ENCODE measurements at regions not wholly inside any gene's neighbourhood (a gene's known extent, or its start where the extent isn't known, plus 50 kb on each side); places are given as distances from the start of the nearest gene placed in this dataset.
"Not testable (repeated sequence)": the region's sequence is repeated elsewhere in the genome, so short reads cannot be mapped to it uniquely, and the experiment has no call there.

DNA sequence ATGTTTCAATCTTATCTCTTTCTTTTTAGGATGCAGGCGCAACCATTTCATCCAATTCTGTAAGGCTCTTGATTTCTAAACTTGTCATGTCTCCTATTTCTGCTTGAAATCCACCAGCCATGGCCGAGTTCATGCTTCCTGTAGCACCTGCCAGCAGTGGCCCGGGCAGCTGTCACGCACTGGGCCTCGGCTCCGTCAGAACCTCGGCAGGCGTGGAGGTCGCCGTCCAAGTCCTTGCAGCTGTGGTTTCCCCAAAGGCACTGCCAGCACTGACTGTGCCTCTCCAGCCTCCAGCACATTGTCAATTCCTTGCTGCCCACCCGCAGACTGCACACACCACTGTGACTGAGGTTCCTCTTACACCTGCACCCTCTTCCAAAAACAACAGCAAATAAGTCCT, 188.7 kb upstream of the SALL3 start:
- no peak for DNase-seq

- DNase-seq: no peak
Measured at GRCh38 chr18:78792094-78792493, 187.5 kb upstream of the SALL3 start.

DNA sequence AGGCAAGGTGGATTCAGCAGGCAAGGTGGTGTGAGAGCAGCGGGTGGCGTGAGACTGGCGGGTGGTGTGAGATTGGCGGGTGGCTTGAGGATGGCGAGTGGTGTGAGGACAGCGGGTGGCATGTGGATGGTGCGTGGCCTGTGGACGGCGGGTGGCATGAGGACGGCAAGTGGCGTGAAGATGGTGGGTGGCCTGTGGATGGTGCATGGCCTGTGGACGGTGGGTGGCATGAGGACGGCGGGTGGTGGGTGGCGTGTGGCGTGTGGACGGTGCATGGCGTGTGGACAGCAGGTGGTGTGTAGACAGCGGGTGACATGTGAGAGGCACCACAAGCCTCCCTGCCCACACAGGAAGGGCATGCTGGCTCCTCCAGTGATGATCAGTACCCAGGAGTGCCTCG, 186.9 kb upstream of the SALL3 start:
- no peak for DNase-seq

GRCh38 chr18:78793313-78794070, 186.1 kb upstream of the SALL3 start:
- DNase-seq: no peak

DNA sequence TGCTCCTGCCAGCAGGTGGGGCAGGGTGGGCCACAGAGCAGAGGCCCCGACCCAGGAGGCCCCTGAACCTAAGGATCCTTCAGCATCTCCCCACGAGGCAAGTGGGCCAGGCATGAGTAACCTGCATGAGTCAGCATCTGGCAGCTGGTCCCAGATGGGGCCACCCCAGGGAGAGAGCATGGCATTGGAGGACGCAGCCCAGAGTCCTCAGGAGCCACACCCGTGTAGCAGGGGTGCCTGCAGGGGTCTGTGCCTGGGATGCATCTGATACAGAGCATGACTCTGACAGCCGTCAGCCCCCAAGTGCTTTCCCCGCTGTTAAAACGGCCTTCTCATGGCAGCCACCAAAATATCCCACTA, 185.6 kb upstream of the SALL3 start:
- no peak for DNase-seq

DNA sequence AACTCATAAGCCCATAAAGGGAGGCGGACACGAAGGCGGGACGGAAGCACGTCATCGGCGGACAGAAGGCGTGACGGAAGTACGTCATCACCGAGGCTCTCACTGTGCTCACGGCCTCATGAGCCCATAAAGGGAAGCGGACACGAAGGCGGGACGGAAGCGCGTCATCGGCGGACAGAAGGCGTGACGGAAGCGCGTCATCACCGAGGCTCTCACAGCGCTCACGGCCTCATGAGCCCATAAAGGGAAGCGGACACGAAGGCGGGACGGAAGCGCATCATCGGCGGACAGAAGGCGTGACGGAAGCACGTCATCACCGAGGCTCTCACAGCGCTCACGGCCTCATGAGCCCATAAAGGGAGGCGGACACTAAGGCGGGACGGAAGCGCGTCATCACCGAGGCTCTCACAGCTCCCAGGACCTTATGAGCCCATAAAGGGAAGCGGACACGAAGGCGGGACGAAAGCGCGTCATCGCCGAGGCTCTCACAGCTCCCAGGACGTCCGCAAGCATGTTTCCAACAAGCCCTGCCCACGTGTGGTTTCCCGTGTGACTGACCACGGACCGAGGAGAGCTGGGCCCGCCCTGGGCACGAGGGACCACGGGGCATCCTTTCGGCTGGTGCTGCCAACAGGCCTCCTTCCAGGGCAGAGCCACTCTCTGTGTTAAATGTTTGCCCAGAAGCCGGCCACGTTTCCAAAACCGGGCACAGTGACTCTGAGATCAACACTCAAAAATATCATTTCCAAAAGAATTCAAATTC, 182.7 kb upstream of the SALL3 start:
- DNase-seq: no peak

GRCh38 chr18:78797499-78797898, 182.1 kb upstream of the SALL3 start:
- DNase-seq: no peak

- DNase-seq: no peak
Measured at GRCh38 chr18:78798402-78799175, 181.0 kb upstream of the SALL3 start.

DNA sequence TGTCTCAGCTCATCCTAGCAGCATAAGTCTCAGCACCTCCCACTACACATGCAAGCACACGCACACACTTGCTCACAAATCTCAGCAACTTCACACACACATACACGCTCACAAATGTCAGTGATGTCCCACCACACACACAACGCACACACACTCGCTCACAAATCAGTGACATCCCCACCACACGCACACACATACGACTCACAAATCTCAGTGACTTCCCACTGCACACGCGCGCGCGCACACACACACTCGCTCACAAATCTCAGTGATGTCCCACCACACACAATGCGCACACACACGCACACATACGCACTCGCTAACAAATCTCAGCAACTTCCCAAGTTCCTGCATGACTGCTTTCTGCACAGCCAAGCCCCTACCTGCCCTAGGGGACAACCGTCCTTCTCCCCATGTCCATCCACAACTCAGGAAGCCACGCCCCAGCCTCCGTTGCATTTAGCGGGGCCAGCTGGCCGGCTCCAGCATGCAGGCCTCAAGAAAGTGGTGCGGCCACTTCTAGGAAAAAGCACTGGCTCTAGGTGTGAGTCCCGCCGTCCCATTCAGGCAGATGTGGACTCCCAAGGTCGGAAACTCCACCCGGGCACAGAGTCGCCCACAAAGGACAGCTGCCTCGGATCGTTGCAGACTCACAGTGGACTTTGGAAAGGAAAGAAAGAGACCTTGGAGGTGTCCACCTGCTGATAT, 180.1 kb upstream of the SALL3 start:
- no peak for DNase-seq

GRCh38 chr18:78800102-78800851, 179.3 kb upstream of the SALL3 start:
- DNase-seq: not testable (repeated sequence)

- no peak for DNase-seq
Measured at GRCh38 chr18:78801011-78801410, 178.6 kb upstream of the SALL3 start.

- no peak for DNase-seq
Measured at GRCh38 chr18:78803104-78803503, 176.5 kb upstream of the SALL3 start.

- DNase-seq: no peak
Measured at GRCh38 chr18:78804206-78805030, 175.2 kb upstream of the SALL3 start.

DNA sequence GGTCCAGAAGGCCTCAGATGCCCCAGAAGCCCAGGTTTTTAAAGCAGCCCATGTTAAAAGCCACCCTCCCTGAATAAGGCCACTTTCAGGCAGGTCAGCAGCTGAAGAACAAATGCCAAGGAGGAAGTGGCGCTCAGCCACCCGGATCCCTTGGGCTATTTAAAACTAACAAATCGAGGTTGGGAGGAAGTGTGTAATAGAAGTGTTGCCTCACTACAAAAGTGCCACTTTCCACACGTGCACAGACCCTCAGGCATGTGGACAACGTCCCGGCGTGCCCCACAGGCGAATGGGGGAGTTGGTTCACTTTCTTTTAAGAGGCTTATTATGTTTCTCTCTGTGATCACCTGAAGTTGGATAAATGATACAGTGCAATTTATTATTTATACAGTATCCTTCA, 173.8 kb upstream of the SALL3 start:
- DNase-seq: no peak

DNA sequence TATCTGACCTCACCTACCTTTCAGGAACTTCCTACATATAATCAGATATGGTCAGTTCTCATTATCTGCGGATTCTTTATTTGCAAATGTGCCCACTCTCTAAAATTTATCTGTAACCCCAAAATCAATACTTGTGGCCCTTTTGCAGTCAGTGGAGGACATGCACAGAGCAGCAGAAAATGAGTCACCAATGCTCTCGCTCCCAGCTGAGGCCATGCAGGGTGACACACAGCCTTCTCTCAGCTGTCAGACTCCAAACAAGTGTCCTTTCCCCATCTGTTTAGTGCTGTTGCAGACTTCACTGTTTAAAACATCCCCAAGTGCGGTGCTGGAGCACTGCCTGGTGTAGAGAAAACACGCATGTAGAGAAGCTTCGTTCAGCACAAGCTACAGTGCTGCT, 171.9 kb upstream of the SALL3 start:
- no peak for DNase-seq

DNA sequence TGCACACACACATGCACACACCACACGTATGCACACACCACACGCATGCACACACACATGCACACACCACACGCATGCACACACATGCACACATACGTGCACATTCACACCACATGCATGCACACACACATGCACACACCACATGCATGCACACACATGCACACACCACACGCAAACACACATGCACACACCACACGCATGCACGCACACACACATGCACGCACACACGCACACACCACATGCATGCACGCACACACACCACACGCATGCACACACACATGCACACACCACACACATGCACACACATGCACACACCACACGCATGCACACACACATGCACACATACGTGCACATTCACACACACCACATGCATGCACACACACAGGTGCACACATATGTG, 169.8 kb upstream of the SALL3 start:
- no peak for DNase-seq

- DNase-seq: no peak
Measured at GRCh38 chr18:78810706-78811105, 168.9 kb upstream of the SALL3 start.

DNA sequence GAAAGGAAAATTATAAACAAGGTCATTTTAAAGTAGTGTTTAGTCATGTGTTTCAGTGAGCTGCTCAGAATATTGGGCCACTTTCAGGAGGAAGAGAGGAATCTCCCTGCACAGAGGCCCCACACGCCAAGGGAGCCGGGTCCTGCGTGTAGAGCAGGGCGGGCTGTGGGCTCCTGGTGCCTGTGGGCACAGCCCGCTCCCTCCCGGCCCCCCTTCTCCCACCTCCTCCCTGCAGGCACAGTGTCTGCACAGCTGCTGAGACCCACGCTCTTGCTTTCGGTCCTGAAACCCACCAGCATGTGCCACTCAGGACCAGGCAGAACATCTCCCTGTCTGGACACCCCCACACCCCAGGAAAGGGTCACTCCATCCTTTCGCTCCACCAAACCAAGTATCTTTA, 167.6 kb upstream of the SALL3 start:
- no peak for DNase-seq

GRCh38 chr18:78813156-78813555, 166.5 kb upstream of the SALL3 start:
- no peak for DNase-seq

- no peak for DNase-seq
Measured at GRCh38 chr18:78813936-78814710, 165.5 kb upstream of the SALL3 start.

GRCh38 chr18:78814766-78815165, 164.9 kb upstream of the SALL3 start:
- DNase-seq: no peak
